Activated CD8-positive, alpha-beta T cell treated with anti-CD3 and anti-CD28 coated beads, Interleukin-2, amount 10 ng/mL, durations not matched to agents 7 days and 5 days (primary cell): ENCODE measurements at regions not wholly inside any gene's neighbourhood (a gene's known extent, or its start where the extent isn't known, plus 50 kb on each side); places are given as distances from the start of the nearest gene placed in this dataset.
"Not testable (repeated sequence)": the region's sequence is repeated elsewhere in the genome, so short reads cannot be mapped to it uniquely, and the experiment has no call there.

Experiments used
- ATAC-seq: fragments of 150-1000 bp; cut with Tn5 transposase; one replicate; pipeline ENCODE4 v1.10.0; 2021; ENCODE audit warnings: moderate library complexity
- CTCF ChIA-PET: fragments of 350-600 bp; sonication (Branson Sonifier 250); formaldehyde crosslinking; loops from one replicate; lab custom pipeline; 2021; ENCODE audit warnings: antibody characterized with exemption; lab: Charles Lee
- POLR2A ChIA-PET: fragments of 350-600 bp; sonication (Branson Sonifier 250); formaldehyde crosslinking; loops from one replicate; lab custom pipeline; 2021; ENCODE audit warnings: antibody characterized with exemption; lab: Charles Lee
- DNase-seq: peaks from one replicate; pipeline ENCODE4 v3.0.0-alpha.2; 2020
- H3K27ac Mint-ChIP-seq: one replicate; pipeline ENCODE4 v1.8.0; 2021; ENCODE audit warnings: mild to moderate bottlenecking, mixed read lengths
- H3K27me3 Mint-ChIP-seq: one replicate; pipeline ENCODE4 v1.8.0; 2021; ENCODE audit warnings: low read depth, mixed read lengths
- H3K36me3 Mint-ChIP-seq: one replicate; pipeline ENCODE4 v1.8.0; 2021; ENCODE audit warnings: low read depth, mixed read lengths
- H3K4me1 Mint-ChIP-seq: one replicate; pipeline ENCODE4 v1.8.0; 2021; ENCODE audit warnings: low read depth, mixed read lengths
- H3K4me3 Mint-ChIP-seq: one replicate; pipeline ENCODE4 v1.8.0; 2021; ENCODE audit warnings: mild to moderate bottlenecking, mixed read lengths
- H3K9me3 Mint-ChIP-seq: one replicate; pipeline ENCODE4 v1.8.0; 2022; ENCODE audit warnings: mixed read lengths; ENCODE audit not compliant: insufficient read depth

GRCh38 chr5:67774786-67775185 is 440.8 kb upstream of the PIK3R1 start:
- Mint-ChIP-seq H3K4me1 (no peaks in the 10 kb centered on the region), H3K27ac (no peak overlapping the region), H3K4me3 (no peak overlapping the region), H3K27me3 (peaks cover 2% of the 10 kb centered on the region), H3K36me3 (no peaks in the 10 kb centered on the region), H3K9me3 (no peaks in the 10 kb centered on the region)
- POLR2A ChIA-PET = no interaction called here
- ATAC-seq (no peak), DNase-seq (no peak)
- CTCF ChIA-PET = no interaction called here

GRCh38 chr5:67774267-67774552 is 441.3 kb upstream of the PIK3R1 start:
- POLR2A ChIA-PET = no interaction called here
- CTCF ChIA-PET = no interaction called here
- H3K4me1 Mint-ChIP-seq = no peaks in the 10 kb centered on the region

GRCh38 chr5:67773411-67774266 is 441.9 kb upstream of the PIK3R1 start:
- Mint-ChIP-seq H3K4me3 (no peak overlapping the region), H3K4me1 (no peaks in the 10 kb centered on the region), H3K27ac (no peak overlapping the region), H3K27me3 (peaks cover 2% of the 10 kb centered on the region), H3K36me3 (no peaks in the 10 kb centered on the region), H3K9me3 (no peaks in the 10 kb centered on the region)
- ChIA-PET POLR2A (no interaction called here), CTCF (no interaction called here)
- no peak for ATAC-seq
- no peak for DNase-seq

More at GRCh38 chr5:67774267-67774552, 441.3 kb upstream of the PIK3R1 start:
- Mint-ChIP-seq H3K27me3 (peaks cover 2% of the 10 kb centered on the region), H3K36me3 (no peaks in the 10 kb centered on the region), H3K9me3 (no peaks in the 10 kb centered on the region), H3K27ac (no peak overlapping the region), H3K4me3 (no peak overlapping the region)
- ATAC-seq (no peak), DNase-seq (no peak)

- peaks cover 2% of the 10 kb centered on the region for H3K27me3 Mint-ChIP-seq
- no peak overlapping the region for H3K4me3 Mint-ChIP-seq
- no peak for ATAC-seq
- no peak for DNase-seq
- CTCF ChIA-PET = no interaction called here
- H3K4me1 Mint-ChIP-seq = no peaks in the 10 kb centered on the region
- H3K27ac Mint-ChIP-seq = no peak overlapping the region
- no peaks in the 10 kb centered on the region for H3K36me3 Mint-ChIP-seq
- POLR2A ChIA-PET = no interaction called here
- no peaks in the 10 kb centered on the region for H3K9me3 Mint-ChIP-seq
These were observed 443.8 kb upstream of the PIK3R1 start for GRCh38 chr5:67771791-67772190.

GRCh38 chr5:67771221-67771620 is 444.3 kb upstream of the PIK3R1 start:
- H3K9me3 Mint-ChIP-seq = no peaks in the 10 kb centered on the region
- no peaks in the 10 kb centered on the region for H3K4me1 Mint-ChIP-seq
- no peaks in the 10 kb centered on the region for H3K36me3 Mint-ChIP-seq
- CTCF ChIA-PET = no interaction called here
- ATAC-seq = no peak
- H3K4me3 Mint-ChIP-seq = no peak overlapping the region
- no peak overlapping the region for H3K27ac Mint-ChIP-seq
- no peak for DNase-seq
- POLR2A ChIA-PET = no interaction called here
- H3K27me3 Mint-ChIP-seq = peaks cover 2% of the 10 kb centered on the region

GRCh38 chr5:67770431-67771025 is 445.0 kb upstream of the PIK3R1 start:
- ChIA-PET CTCF (no interaction called here), POLR2A (no interaction called here)
- Mint-ChIP-seq H3K4me3 (no peak overlapping the region), H3K9me3 (no peaks in the 10 kb centered on the region), H3K27ac (no peak overlapping the region), H3K36me3 (no peaks in the 10 kb centered on the region), H3K4me1 (no peaks in the 10 kb centered on the region), H3K27me3 (peaks cover 2% of the 10 kb centered on the region)
- ATAC-seq (no peak), DNase-seq (no peak)

GRCh38 chr5:67765697-67766096 is 449.9 kb upstream of the PIK3R1 start:
- Mint-ChIP-seq H3K27me3 (no peaks in the 10 kb centered on the region), H3K4me3 (no peak overlapping the region), H3K27ac (no peak overlapping the region), H3K36me3 (no peaks in the 10 kb centered on the region), H3K4me1 (no peaks in the 10 kb centered on the region), H3K9me3 (no peaks in the 10 kb centered on the region)
- ATAC-seq = no peak
- ChIA-PET POLR2A (no interaction called here), CTCF (no interaction called here)
- no peak for DNase-seq

GRCh38 chr5:67757771-67758170 is 457.8 kb upstream of the PIK3R1 start:
- H3K4me3 Mint-ChIP-seq, H3K9me3 Mint-ChIP-seq, H3K27ac Mint-ChIP-seq, DNase-seq, H3K4me1 Mint-ChIP-seq, ATAC-seq, CTCF ChIA-PET, H3K27me3 Mint-ChIP-seq, H3K36me3 Mint-ChIP-seq, POLR2A ChIA-PET: not testable (repeated sequence)

- CTCF ChIA-PET = no interaction called here
- no peaks in the 10 kb centered on the region for H3K9me3 Mint-ChIP-seq
These were observed 463.2 kb upstream of the PIK3R1 start for GRCh38 chr5:67752357-67752708.

GRCh38 chr5:67748165-67748690 is 467.3 kb upstream of the PIK3R1 start:
- H3K27me3 Mint-ChIP-seq = no peaks in the 10 kb centered on the region
- ChIA-PET POLR2A (no interaction called here), CTCF (no interaction called here)
- no peaks in the 10 kb centered on the region for H3K4me1 Mint-ChIP-seq
- no peaks in the 10 kb centered on the region for H3K36me3 Mint-ChIP-seq
- DNase-seq = no peak
- peaks cover 4% of the 10 kb centered on the region for H3K9me3 Mint-ChIP-seq
- ATAC-seq = no peak
- H3K4me3 Mint-ChIP-seq = no peak overlapping the region
- H3K27ac Mint-ChIP-seq = no peak overlapping the region

More at GRCh38 chr5:67752357-67752708, 463.2 kb upstream of the PIK3R1 start:
- no peaks in the 10 kb centered on the region for H3K27me3 Mint-ChIP-seq
- no peak overlapping the region for H3K4me3 Mint-ChIP-seq
- no peaks in the 10 kb centered on the region for H3K36me3 Mint-ChIP-seq
- DNase-seq = no peak
- ATAC-seq = no peak
- no peak overlapping the region for H3K27ac Mint-ChIP-seq
- POLR2A ChIA-PET = no interaction called here
- no peaks in the 10 kb centered on the region for H3K4me1 Mint-ChIP-seq

GRCh38 chr5:67747096-67747495 is 468.5 kb upstream of the PIK3R1 start:
- Mint-ChIP-seq H3K27ac (no peak overlapping the region), H3K36me3 (no peaks in the 10 kb centered on the region), H3K4me1 (no peaks in the 10 kb centered on the region), H3K27me3 (no peaks in the 10 kb centered on the region), H3K4me3 (no peak overlapping the region), H3K9me3 (peaks cover 4% of the 10 kb centered on the region)
- CTCF ChIA-PET = no interaction called here
- DNase-seq = no peak
- POLR2A ChIA-PET = no interaction called here
- no peak for ATAC-seq

GRCh38 chr5:67746608-67747007 is 468.9 kb upstream of the PIK3R1 start:
- DNase-seq, CTCF ChIA-PET, H3K27me3 Mint-ChIP-seq, ATAC-seq, H3K4me3 Mint-ChIP-seq, H3K36me3 Mint-ChIP-seq, H3K4me1 Mint-ChIP-seq, H3K9me3 Mint-ChIP-seq, H3K27ac Mint-ChIP-seq, POLR2A ChIA-PET: not testable (repeated sequence)
